ENCODE measurements at regions not wholly inside any gene's neighbourhood (a gene's known extent, or its start where the extent isn't known, plus 50 kb on each side); places are given as distances from the start of the nearest gene placed in this dataset.

- no peak for DNase-seq
Observed at GRCh38 chr17:74062234-74062633, 141.2 kb upstream of the RPL38 start.

- no peak for DNase-seq
Observed at GRCh38 chr17:74063439-74063838, 140.0 kb upstream of the RPL38 start.

- no peak for DNase-seq
Observed at GRCh38 chr17:74070374-74070773, 133.1 kb upstream of the RPL38 start.

- no peak for DNase-seq
Observed at GRCh38 chr17:74070998-74071679, 132.3 kb upstream of the RPL38 start.

- no peak for DNase-seq
Observed at GRCh38 chr17:74072340-74072739, 131.1 kb upstream of the RPL38 start.

- DNase-seq = no peak
Observed at GRCh38 chr17:74076446-74076845, 127.0 kb upstream of the RPL38 start.

- DNase-seq = no peak
Observed at GRCh38 chr17:74077231-74077630, 126.2 kb upstream of the RPL38 start.

GRCh38 chr17:74078363-74078941 is 125.0 kb upstream of the RPL38 start:
- no peak for DNase-seq

- DNase-seq = no peak
Observed at GRCh38 chr17:74079537-74080300, 123.8 kb upstream of the RPL38 start.

- DNase-seq = no peak
Observed at GRCh38 chr17:74080656-74081582, 122.6 kb upstream of the RPL38 start.

- DNase-seq = no peak
Observed at GRCh38 chr17:74082886-74083285, 120.6 kb upstream of the RPL38 start.

GRCh38 chr17:74083321-74083720 is 120.2 kb upstream of the RPL38 start:
- no peak for DNase-seq

- DNase-seq = no peak
Observed at GRCh38 chr17:74085434-74085833, 118.0 kb upstream of the RPL38 start.

- DNase-seq = no peak
Observed at GRCh38 chr17:74087002-74087585, 116.4 kb upstream of the RPL38 start.

- no peak for DNase-seq
Observed at GRCh38 chr17:74088285-74088933, 115.1 kb upstream of the RPL38 start.

- DNase-seq = no peak
Observed at GRCh38 chr17:74088934-74089329, 114.5 kb upstream of the RPL38 start.

- DNase-seq = no peak
Observed at GRCh38 chr17:74089380-74089779, 114.1 kb upstream of the RPL38 start.

GRCh38 chr17:74089869-74090464 is 113.5 kb upstream of the RPL38 start:
- DNase-seq = peak; percentile 14 to 41

- DNase-seq = no peak
Observed at GRCh38 chr17:74094651-74095050, 108.8 kb upstream of the RPL38 start.

- no peak for DNase-seq
Observed at GRCh38 chr17:74096456-74096855, 107.0 kb upstream of the RPL38 start.

- DNase-seq = no peak
Observed at GRCh38 chr17:74097450-74098135, 105.9 kb upstream of the RPL38 start.
